ENCODE measurements at regions not wholly inside any gene's neighbourhood (a gene's known extent, or its start where the extent isn't known, plus 50 kb on each side); places are given as distances from the start of the nearest gene placed in this dataset.

GRCh38 chr10:106043863-106044262, 1120.6 kb downstream of the SORCS1 start:
- TF ChIP-seq, protein P1, sequence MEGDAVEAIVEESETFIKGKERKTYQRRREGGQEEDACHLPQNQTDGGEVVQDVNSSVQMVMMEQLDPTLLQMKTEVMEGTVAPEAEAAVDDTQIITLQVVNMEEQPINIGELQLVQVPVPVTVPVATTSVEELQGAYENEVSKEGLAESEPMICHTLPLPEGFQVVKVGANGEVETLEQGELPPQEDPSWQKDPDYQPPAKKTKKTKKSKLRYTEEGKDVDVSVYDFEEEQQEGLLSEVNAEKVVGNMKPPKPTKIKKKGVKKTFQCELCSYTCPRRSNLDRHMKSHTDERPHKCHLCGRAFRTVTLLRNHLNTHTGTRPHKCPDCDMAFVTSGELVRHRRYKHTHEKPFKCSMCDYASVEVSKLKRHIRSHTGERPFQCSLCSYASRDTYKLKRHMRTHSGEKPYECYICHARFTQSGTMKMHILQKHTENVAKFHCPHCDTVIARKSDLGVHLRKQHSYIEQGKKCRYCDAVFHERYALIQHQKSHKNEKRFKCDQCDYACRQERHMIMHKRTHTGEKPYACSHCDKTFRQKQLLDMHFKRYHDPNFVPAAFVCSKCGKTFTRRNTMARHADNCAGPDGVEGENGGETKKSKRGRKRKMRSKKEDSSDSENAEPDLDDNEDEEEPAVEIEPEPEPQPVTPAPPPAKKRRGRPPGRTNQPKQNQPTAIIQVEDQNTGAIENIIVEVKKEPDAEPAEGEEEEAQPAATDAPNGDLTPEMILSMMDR (IDR thresholded peaks at IDR 0.05; ENCODE audit: low read depth, low read length) = no peak
- DNase-seq (ENCODE audit: low read depth in 1 of 2, low spot score in 1 of 2) = no peak
- no peaks in the 10 kb centered on the region for H3K9me3 ChIP-seq (ENCODE audit: low read depth)
- H3K4me3 ChIP-seq = no peak overlapping the region
- H3K27me3 ChIP-seq = no peaks in the 10 kb centered on the region
- no peaks in the 10 kb centered on the region for H3K36me3 ChIP-seq
- H3K27ac ChIP-seq = no peak overlapping the region
- no peaks in the 10 kb centered on the region for H3K4me1 ChIP-seq (ENCODE audit: low read depth)

- Histone ChIP-seq H3K36me3 (no peaks in the 10 kb centered on the region), H3K4me3 (no peak overlapping the region), H3K27ac (no peak overlapping the region), H3K4me1 (ENCODE audit: low read depth) (no peaks in the 10 kb centered on the region), H3K27me3 (no peaks in the 10 kb centered on the region), H3K9me3 (ENCODE audit: low read depth) (no peaks in the 10 kb centered on the region)
- DNase-seq (ENCODE audit: low read depth in 1 of 2, low spot score in 1 of 2) = peak in 1 of 2 donors; percentile 3
- TF ChIP-seq, protein P1 (IDR thresholded peaks at IDR 0.05; ENCODE audit: low read depth, low read length) = no peak
Measured at GRCh38 chr10:106038246-106038645, 1126.3 kb downstream of the SORCS1 start.

GRCh38 chr10:106033065-106033464, 1131.4 kb downstream of the SORCS1 start:
- no peaks in the 10 kb centered on the region for H3K27me3 ChIP-seq
- TF ChIP-seq, protein P1 (IDR thresholded peaks at IDR 0.05; ENCODE audit: low read depth, low read length) = no peak
- no peaks in the 10 kb centered on the region for H3K36me3 ChIP-seq
- no peak overlapping the region for H3K27ac ChIP-seq
- no peak overlapping the region for H3K4me3 ChIP-seq
- no peaks in the 10 kb centered on the region for H3K4me1 ChIP-seq (ENCODE audit: low read depth)
- H3K9me3 ChIP-seq (ENCODE audit: low read depth) = no peaks in the 10 kb centered on the region
- DNase-seq (ENCODE audit: low read depth in 1 of 2, low spot score in 1 of 2) = no peak

DNA sequence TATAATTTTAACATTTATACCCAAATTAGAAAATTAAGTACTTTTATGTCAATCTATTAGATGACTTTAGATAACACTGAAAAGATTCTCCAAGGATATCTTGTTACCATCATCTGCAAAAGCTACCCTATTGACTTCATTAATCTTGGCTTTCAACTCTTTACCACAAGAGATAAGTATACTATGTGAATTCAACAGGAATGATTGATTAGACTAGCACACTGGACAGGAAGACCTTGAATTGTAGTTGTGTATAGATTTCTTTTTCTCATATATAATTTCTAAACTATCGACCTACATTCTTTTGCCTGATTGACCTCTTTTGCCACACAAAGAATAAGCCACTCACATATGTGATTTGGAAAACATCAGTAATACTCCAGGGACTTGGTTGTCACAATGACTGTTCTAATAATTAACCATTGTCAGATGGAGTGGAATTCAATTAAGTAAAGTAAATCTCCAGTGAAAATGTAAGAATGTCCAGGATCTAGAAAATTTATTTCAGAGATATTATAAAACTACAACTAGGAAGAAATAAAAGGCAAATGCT, 1132.0 kb downstream of the SORCS1 start:
- no peak for DNase-seq (ENCODE audit: low read depth in 1 of 2, low spot score in 1 of 2)
- TF ChIP-seq, protein P1 (IDR thresholded peaks at IDR 0.05; ENCODE audit: low read depth, low read length) = no peak
- no peak overlapping the region for H3K4me3 ChIP-seq

DNA sequence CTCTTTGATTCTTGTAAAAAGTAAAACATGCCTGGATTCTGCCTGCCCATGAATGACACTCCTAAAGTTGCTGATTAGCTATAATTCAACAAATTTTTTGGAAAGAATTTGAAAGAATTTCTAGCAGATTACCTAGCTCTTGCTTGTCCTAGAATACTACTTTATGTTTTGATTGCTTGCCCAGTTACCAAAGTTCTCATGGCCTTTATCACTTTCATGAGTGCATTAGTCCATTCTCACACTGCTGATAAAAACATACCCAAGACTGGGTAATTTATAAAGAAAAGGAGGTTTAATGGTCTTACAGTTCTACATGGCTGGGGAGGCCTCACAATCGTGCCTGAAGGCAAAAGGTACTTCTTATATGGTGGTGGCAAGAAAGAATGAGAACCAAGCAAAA, 1137.3 kb downstream of the SORCS1 start:
- TF ChIP-seq, protein P1 (IDR thresholded peaks at IDR 0.05; ENCODE audit: low read depth, low read length) = no peak
- no peaks in the 10 kb centered on the region for H3K9me3 ChIP-seq (ENCODE audit: low read depth)
- H3K4me3 ChIP-seq = no peak overlapping the region
- H3K27me3 ChIP-seq = no peaks in the 10 kb centered on the region
- no peak for DNase-seq (ENCODE audit: low read depth in 1 of 2, low spot score in 1 of 2)
- no peaks in the 10 kb centered on the region for H3K36me3 ChIP-seq
- no peaks in the 10 kb centered on the region for H3K4me1 ChIP-seq (ENCODE audit: low read depth)
- H3K27ac ChIP-seq = no peak overlapping the region

More for the DNA sequence above, 1132.0 kb downstream of the SORCS1 start:
- Histone ChIP-seq H3K36me3 (no peaks in the 10 kb centered on the region), H3K27ac (no peak overlapping the region), H3K4me1 (ENCODE audit: low read depth) (no peaks in the 10 kb centered on the region), H3K9me3 (ENCODE audit: low read depth) (no peaks in the 10 kb centered on the region), H3K27me3 (no peaks in the 10 kb centered on the region)
